GM12878 (cell line): ENCODE measurements at regions not wholly inside any gene's neighbourhood (a gene's known extent, or its start where the extent isn't known, plus 50 kb on each side); places are given as distances from the start of the nearest gene placed in this dataset.

ENCODE experiments used
- ATAC-seq: fragments of 200-7000 bp; cut with Tn5 transposase; 3 replicates; pipeline ENCODE4 v1.9.1; 2020; ENCODE audit warnings: mild to moderate bottlenecking, moderate library complexity
- BruUV-seq: library from RNA; stranded (reverse); fragments of 400-500 nt; replicated peaks from 2 replicates; lab custom pipeline; 2021; lab: Mats Ljungman, UMichigan
- CTCF ChIA-PET: fragments of 300-600 bp; sonication (Branson Sonifier 250); formaldehyde crosslinking; extraction: SDS; loops from one replicate; lab custom pipeline; 2021; ENCODE audit warnings: inconsistent platforms; lab: Yijun Ruan, JAX
- POLR2A ChIA-PET: fragments of 350-600 bp; formaldehyde crosslinking; extraction: SDS; loops from one replicate; lab custom pipeline; 2021; ENCODE audit warnings: inconsistent platforms; lab: Charles Lee
- RAD21 ChIA-PET: fragments of 300-600 bp; sonication (Branson Sonifier 250); formaldehyde crosslinking; loops from one replicate; lab custom pipeline; 2023; ENCODE audit warnings: antibody characterized with exemption; ENCODE audit not compliant: unreplicated experiment; lab: Charles Lee
- SMC1A ChIA-PET: fragments of 300-600 bp; sonication (Branson Sonifier 250); formaldehyde crosslinking; loops from one replicate; lab custom pipeline; 2023; ENCODE audit not compliant: unreplicated experiment, uncharacterized antibody; lab: Charles Lee
- DNase-seq: peaks from one replicate; pipeline ENCODE4 v3.0.0-alpha.2; 2011; ENCODE audit warnings: low read depth, low spot score
- FAIRE-seq: peaks from 3 replicates; lab custom pipeline; 2011; peaks lifted over from hg19 to GRCh38; lab: Jason Lieb, UNC
- H2AFZ ChIP-seq: 2 replicates; pipeline ENCODE4 v1.6.0; 2011; ENCODE audit warnings: low read depth, low read length, control low read depth; ENCODE audit not compliant: control insufficient read depth
- H3K27ac ChIP-seq: 2 replicates; pipeline ENCODE4 v1.5.1; 2011; ENCODE audit warnings: control low read depth; ENCODE audit not compliant: control insufficient read depth, insufficient read depth
- H3K27me3 ChIP-seq, 2 experiments: replicated peaks in 1 of 2; 2 replicates each; pipeline versions ENCODE4 v1.6.0 to v1.6.1; 2011; ENCODE audit warnings: low read length in 1 of 2; ENCODE audit not compliant: control insufficient read depth in 2 of 2, insufficient read depth in 2 of 2
- H3K36me3 ChIP-seq, 2 experiments: 2 replicates each; pipeline ENCODE4 v1.5.1; 2011; ENCODE audit warnings: low read length in 1 of 2; ENCODE audit not compliant: control insufficient read depth in 2 of 2, insufficient read depth in 2 of 2
- H3K4me1 ChIP-seq: 2 replicates; pipeline ENCODE4 v1.6.1; 2011; ENCODE audit warnings: mild to moderate bottlenecking, low read length, moderate library complexity, mixed read lengths; ENCODE audit not compliant: control insufficient read depth, insufficient read depth
- H3K4me2 ChIP-seq: 2 replicates; pipeline ENCODE4 v1.6.0; 2011; ENCODE audit warnings: control low read depth; ENCODE audit not compliant: control insufficient read depth, insufficient read depth
- H3K4me3 ChIP-seq: fragments of 200-600 bp; sonication (generic); 2 replicates; pipeline ENCODE4 v1.5.1; 2016
- H3K79me2 ChIP-seq: 2 replicates; pipeline ENCODE4 v1.6.0; 2011; ENCODE audit warnings: low read length; ENCODE audit not compliant: control insufficient read depth, insufficient read depth
- H3K9ac ChIP-seq: 2 replicates; pipeline ENCODE4 v1.8.0; 2011; ENCODE audit warnings: low read length, control low read depth, mixed read lengths; ENCODE audit not compliant: control insufficient read depth, insufficient read depth
- H3K9me3 ChIP-seq: replicated peaks from 3 replicates; pipeline ENCODE4 v1.5.1; 2011; ENCODE audit warnings: mild to moderate bottlenecking, low read length; ENCODE audit not compliant: control insufficient read depth, insufficient read depth
- H4K20me1 ChIP-seq: 2 replicates; pipeline ENCODE4 v1.6.0; 2011; ENCODE audit not compliant: control insufficient read depth, insufficient read depth
- BACH1 ChIP-seq: fragments of 450-650 bp; IDR thresholded peaks from 2 replicates; pipeline ENCODE4 v1.6.1; 2017; ENCODE audit warnings: mild to moderate bottlenecking, borderline replicate concordance
- BHLHE40 ChIP-seq, 2 experiments: fragments of 450-650 bp in 1 of 2; IDR thresholded peaks; 2 replicates each; pipeline ENCODE4 v1.6.1; 2011 to 2017; ENCODE audit warnings: low read depth in 2 of 2, borderline replicate concordance in 1 of 2, improper control_type of control experiment in 1 of 2, low read length in 1 of 2, mild to moderate bottlenecking in 1 of 2
- EP300 ChIP-seq, 2 experiments: fragments of 150-350 bp in 1 of 2; IDR thresholded peaks; 2 replicates each; pipeline ENCODE4 v1.6.1; 2011 to 2012; ENCODE audit warnings: low read depth in 2 of 2, low read length in 2 of 2, borderline replicate concordance in 1 of 2, improper control_type of control experiment in 1 of 2, inconsistent platforms in 1 of 2; ENCODE audit not compliant: control insufficient read depth in 1 of 2
- RB1 ChIP-seq: fragments of 450-650 bp; formaldehyde crosslinking; IDR thresholded peaks from 2 replicates; pipeline ENCODE4 v1.6.1; 2017; ENCODE audit warnings: mild to moderate bottlenecking, borderline replicate concordance
- WGBS: methylation state at CpG from one replicate; pipeline ENCODE4 v1.1.6; 2016; ENCODE audit warnings: low lambda C conversion rate; ENCODE audit not compliant: insufficient replicate concordance, insufficient coverage; ENCODE audit errors: missing lambda C conversion rate; 5-methylcytosine and 5-hydroxymethylcytosine counted together
- in situ Hi-C: fragments of 300-500 bp; cut with MboI; formaldehyde crosslinking; loops from 9 replicates; pipeline ENCODE4 v1.14.3; 2018; ENCODE audit warnings: mixed read lengths
- intact Hi-C: fragments of 100-400 bp; cut with micrococcal nuclease; formaldehyde crosslinking; loops from one replicate; pipeline ENCODE4 v1.14.2; 2022; ENCODE audit not compliant: unreplicated experiment
- TF ChIP-seq, protein P1 (sequence below): fragments of 450-650 bp; conservative IDR thresholded peaks from 2 replicates; pipeline ENCODE4 v1.6.1; 2017; ENCODE audit warnings: mild to moderate bottlenecking, moderate library complexity
- TF ChIP-seq, protein P2 (sequence below): fragments of 450-650 bp; IDR thresholded peaks from 2 replicates; pipeline ENCODE4 v1.6.1; 2018; ENCODE audit warnings: borderline replicate concordance, mild to moderate bottlenecking; ENCODE audit not compliant: partially characterized antibody
- TF ChIP-seq, protein P3 (sequence below): fragments of 150-350 bp; IDR thresholded peaks from 2 replicates; pipeline ENCODE4 v1.6.1; 2016; ENCODE audit warnings: low read depth, low read length

DNA sequence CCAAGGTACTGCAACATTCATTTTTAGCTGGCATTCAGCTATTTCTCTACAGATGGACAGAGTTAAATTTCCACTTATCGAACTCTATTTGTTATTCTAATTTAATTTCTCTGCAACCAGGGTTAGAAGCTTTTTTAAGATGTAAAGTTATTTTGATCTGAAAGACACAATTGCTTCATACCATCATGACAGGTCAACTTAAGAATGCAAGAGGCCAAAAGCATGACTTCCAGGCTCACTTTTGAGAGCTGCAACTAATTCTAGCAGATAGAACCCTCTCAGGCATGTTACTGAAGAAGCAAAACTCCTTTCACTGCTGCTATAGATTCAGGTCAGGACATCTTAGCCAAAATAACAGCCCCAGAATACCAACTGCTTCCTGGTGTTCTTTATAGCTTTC, 86.5 kb upstream of the GALNT18 start:
- H3K4me1 ChIP-seq, result no peaks in the 10 kb centered on the region
- no TSS peak for BruUV-seq
- DNase-seq (no peak), ATAC-seq (no peak), FAIRE-seq (no peak)
- no peaks in the 10 kb centered on the region for H3K9me3 ChIP-seq
- TF ChIP-seq, protein P1, sequence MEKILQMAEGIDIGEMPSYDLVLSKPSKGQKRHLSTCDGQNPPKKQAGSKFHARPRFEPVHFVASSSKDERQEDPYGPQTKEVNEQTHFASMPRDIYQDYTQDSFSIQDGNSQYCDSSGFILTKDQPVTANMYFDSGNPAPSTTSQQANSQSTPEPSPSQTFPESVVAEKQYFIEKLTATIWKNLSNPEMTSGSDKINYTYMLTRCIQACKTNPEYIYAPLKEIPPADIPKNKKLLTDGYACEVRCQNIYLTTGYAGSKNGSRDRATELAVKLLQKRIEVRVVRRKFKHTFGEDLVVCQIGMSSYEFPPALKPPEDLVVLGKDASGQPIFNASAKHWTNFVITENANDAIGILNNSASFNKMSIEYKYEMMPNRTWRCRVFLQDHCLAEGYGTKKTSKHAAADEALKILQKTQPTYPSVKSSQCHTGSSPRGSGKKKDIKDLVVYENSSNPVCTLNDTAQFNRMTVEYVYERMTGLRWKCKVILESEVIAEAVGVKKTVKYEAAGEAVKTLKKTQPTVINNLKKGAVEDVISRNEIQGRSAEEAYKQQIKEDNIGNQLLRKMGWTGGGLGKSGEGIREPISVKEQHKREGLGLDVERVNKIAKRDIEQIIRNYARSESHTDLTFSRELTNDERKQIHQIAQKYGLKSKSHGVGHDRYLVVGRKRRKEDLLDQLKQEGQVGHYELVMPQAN, result no peak
- TF ChIP-seq, protein P2, sequence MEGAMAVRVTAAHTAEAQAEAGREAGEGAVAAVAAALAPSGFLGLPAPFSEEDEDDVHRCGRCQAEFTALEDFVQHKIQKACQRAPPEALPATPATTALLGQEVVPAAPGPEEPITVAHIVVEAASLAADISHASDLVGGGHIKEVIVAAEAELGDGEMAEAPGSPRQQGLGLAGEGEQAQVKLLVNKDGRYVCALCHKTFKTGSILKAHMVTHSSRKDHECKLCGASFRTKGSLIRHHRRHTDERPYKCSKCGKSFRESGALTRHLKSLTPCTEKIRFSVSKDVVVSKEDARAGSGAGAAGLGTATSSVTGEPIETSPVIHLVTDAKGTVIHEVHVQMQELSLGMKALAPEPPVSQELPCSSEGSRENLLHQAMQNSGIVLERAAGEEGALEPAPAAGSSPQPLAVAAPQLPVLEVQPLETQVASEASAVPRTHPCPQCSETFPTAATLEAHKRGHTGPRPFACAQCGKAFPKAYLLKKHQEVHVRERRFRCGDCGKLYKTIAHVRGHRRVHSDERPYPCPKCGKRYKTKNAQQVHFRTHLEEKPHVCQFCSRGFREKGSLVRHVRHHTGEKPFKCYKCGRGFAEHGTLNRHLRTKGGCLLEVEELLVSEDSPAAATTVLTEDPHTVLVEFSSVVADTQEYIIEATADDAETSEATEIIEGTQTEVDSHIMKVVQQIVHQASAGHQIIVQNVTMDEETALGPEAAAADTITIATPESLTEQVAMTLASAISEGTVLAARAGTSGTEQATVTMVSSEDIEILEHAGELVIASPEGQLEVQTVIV, result no peak
- no peaks in the 10 kb centered on the region for H4K20me1 ChIP-seq
- 0% methylated on average over 1 of the region's 1 CpG for WGBS
- H2AFZ ChIP-seq, result no peak overlapping the region
- H3K4me3 ChIP-seq, result no peak overlapping the region
- H3K27me3 ChIP-seq, result peaks cover 3 to 4% of the 10 kb centered on the region in 2 experiments; a peak in 2 of 4 replicates
- H3K9ac ChIP-seq, result no peak overlapping the region
- no peak overlapping the region for H3K4me2 ChIP-seq
- ChIA-PET SMC1A (no interaction called here), CTCF (no interaction called here), RAD21 (no interaction called here), POLR2A (no interaction called here)
- H3K36me3 ChIP-seq, result no peaks in the 10 kb centered on the region
- no peaks in the 10 kb centered on the region for H3K79me2 ChIP-seq
- intact Hi-C loops, result no loop called here
- no peak overlapping the region for H3K27ac ChIP-seq
- in situ Hi-C loops, result no loop called here

DNA sequence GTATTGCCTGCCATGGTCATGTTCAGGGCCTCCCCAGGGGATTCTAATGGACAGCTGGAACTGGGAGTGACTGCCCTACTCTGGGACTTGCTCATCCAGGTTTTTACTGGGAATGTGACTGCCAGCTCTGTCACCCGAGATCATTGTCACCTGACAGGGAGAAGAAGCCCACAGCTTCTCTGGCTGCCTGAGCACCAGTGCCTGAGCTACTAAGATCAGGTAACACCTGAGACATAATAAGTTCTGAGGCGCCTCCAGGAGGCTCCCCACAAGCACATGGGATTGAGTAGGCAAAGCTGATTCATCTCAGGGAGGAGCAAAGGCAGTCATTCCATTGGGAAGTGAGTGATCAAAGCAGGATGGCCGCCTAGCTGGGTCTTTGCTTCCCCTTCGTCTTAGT, 84.2 kb upstream of the GALNT18 start:
- ChIA-PET SMC1A (no interaction called here), CTCF (no interaction called here), RAD21 (no interaction called here), POLR2A (no interaction called here)
- DNase-seq, result no peak
- BruUV-seq, result no TSS peak
- no peaks in the 10 kb centered on the region for H4K20me1 ChIP-seq
- no peaks in the 10 kb centered on the region for H3K79me2 ChIP-seq
- no peak overlapping the region for H3K4me2 ChIP-seq
- H3K27ac ChIP-seq, result no peak overlapping the region
- no peaks in the 10 kb centered on the region for H3K4me1 ChIP-seq
- H3K9ac ChIP-seq, result no peak overlapping the region
- H2AFZ ChIP-seq, result no peak overlapping the region
- H3K9me3 ChIP-seq, result no peaks in the 10 kb centered on the region
- intact Hi-C loops, result no loop called here
- H3K27me3 ChIP-seq, result peaks cover 3 to 4% of the 10 kb centered on the region in 2 experiments; a peak in 2 of 4 replicates
- in situ Hi-C loops, result no loop called here
- no peaks in the 10 kb centered on the region for H3K36me3 ChIP-seq
- ATAC-seq, result no peak
- H3K4me3 ChIP-seq, result no peak overlapping the region
- WGBS, result 8% methylated on average over 4 of the region's 4 CpGs
- no peak for FAIRE-seq
- TF ChIP-seq EP300 (IDR thresholded peaks at IDR 0.05; ENCODE audit: borderline replicate concordance in 1 of 2, control insufficient read depth in 1 of 2, low read depth in 2 of 2, low read length in 2 of 2) (no peak), BHLHE40 (IDR thresholded peaks at IDR 0.05; ENCODE audit: borderline replicate concordance in 1 of 2, low read depth in 2 of 2, low read length in 1 of 2) (no peak), RB1 (no peak), BACH1 (no peak)
- TF ChIP-seq, protein P3, sequence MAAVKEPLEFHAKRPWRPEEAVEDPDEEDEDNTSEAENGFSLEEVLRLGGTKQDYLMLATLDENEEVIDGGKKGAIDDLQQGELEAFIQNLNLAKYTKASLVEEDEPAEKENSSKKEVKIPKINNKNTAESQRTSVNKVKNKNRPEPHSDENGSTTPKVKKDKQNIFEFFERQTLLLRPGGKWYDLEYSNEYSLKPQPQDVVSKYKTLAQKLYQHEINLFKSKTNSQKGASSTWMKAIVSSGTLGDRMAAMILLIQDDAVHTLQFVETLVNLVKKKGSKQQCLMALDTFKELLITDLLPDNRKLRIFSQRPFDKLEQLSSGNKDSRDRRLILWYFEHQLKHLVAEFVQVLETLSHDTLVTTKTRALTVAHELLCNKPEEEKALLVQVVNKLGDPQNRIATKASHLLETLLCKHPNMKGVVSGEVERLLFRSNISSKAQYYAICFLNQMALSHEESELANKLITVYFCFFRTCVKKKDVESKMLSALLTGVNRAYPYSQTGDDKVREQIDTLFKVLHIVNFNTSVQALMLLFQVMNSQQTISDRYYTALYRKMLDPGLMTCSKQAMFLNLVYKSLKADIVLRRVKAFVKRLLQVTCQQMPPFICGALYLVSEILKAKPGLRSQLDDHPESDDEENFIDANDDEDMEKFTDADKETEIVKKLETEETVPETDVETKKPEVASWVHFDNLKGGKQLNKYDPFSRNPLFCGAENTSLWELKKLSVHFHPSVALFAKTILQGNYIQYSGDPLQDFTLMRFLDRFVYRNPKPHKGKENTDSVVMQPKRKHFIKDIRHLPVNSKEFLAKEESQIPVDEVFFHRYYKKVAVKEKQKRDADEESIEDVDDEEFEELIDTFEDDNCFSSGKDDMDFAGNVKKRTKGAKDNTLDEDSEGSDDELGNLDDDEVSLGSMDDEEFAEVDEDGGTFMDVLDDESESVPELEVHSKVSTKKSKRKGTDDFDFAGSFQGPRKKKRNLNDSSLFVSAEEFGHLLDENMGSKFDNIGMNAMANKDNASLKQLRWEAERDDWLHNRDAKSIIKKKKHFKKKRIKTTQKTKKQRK, result no peak
